Spleen (tissue), 7 donors: ENCODE measurements at regions not wholly inside any gene's neighbourhood (a gene's known extent, or its start where the extent isn't known, plus 50 kb on each side); places are given as distances from the start of the nearest gene placed in this dataset.

Source experiments
- CTCF ChIP-seq, 11 experiments: fragments of 200-600 bp in 7 of 11; fragments of 450-650 bp in 4 of 11; sonication (generic) in 4 of 11; IDR thresholded peaks in 8 of 11; conservative IDR thresholded peaks in 3 of 11; 1 replicate in 7 of 11; 2 replicates in 4 of 11; pipeline versions ENCODE4 v1.4.0 to v1.8.0; 2016 to 2021; ENCODE audit warnings: antibody characterized with exemption in 11 of 11, inconsistent platforms in 4 of 11, mild to moderate bottlenecking in 1 of 11
- POLR2A ChIP-seq, 3 donors: fragments of 450-650 bp; IDR thresholded peaks; one replicate each; pipeline ENCODE4 v1.5.1; 2017; ENCODE audit warnings: antibody characterized with exemption in 3 of 3, mild to moderate bottlenecking in 1 of 3
- POLR2AphosphoS5 ChIP-seq, 3 donors: sonication (generic); formaldehyde crosslinking; IDR thresholded peaks; one replicate each; pipeline ENCODE4 v1.5.1; 2017; ENCODE audit warnings: antibody characterized with exemption in 3 of 3
- donor health status: DM: no; HTN: no; CAD: no; lungs with moderate emphysema.
- donor health status: DM: no; HTN: no; CAD: no.
- donor health status: DM: no; HTN: no; CAD: no.

- TF ChIP-seq POLR2AphosphoS5 (IDR thresholded peaks at IDR 0.05) (no peak), CTCF (IDR thresholded peaks at IDR 0.05 in 8 of 11, conservative IDR thresholded peaks at IDR 0.05 in 3 of 11) (no peak), POLR2A (IDR thresholded peaks at IDR 0.05) (no peak)
Observed at GRCh38 chr12:13586361-13586760, 389.8 kb downstream of the EMP1 start.
